ENCODE measurements at regions not wholly inside any gene's neighbourhood (a gene's known extent, or its start where the extent isn't known, plus 50 kb on each side); places are given as distances from the start of the nearest gene placed in this dataset.

- no peak for ATAC-seq
- H3K4me3 Mint-ChIP-seq: no peak overlapping the region
- no peaks in the 10 kb centered on the region for H3K9me3 Mint-ChIP-seq
- no peak overlapping the region for H3K27ac Mint-ChIP-seq
- no peaks in the 10 kb centered on the region for H3K27me3 Mint-ChIP-seq
- H3K36me3 Mint-ChIP-seq: no peaks in the 10 kb centered on the region
- H3K4me1 Mint-ChIP-seq: no peaks in the 10 kb centered on the region
Observed at GRCh38 chr1:218064426-218064825, 220.7 kb upstream of the RRP15 start.

DNA sequence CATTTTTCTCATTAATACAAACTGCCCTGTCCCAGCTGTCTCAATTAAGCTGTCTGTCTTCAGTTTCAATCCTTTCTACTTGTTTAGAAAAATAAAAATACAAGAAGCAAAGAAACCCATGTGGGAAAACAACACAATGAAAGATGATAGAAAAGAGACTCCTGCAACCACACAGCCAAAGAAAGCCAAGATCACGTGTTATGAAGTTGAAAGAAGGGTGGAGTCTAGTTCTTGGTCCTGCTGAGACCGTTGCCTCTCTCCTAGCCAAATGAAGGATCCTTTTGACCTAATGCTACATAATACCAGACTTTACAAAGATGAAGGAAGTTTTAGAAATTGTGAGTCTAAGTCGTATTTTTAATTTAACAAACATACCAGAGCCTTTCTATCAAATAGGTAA is 218.8 kb upstream of the RRP15 start:
- Mint-ChIP-seq H3K27me3 (no peaks in the 10 kb centered on the region), H3K4me1 (no peaks in the 10 kb centered on the region), H3K4me3 (no peak overlapping the region), H3K27ac (no peak overlapping the region), H3K9me3 (no peaks in the 10 kb centered on the region), H3K36me3 (no peaks in the 10 kb centered on the region)
- no peak for ATAC-seq

GRCh38 chr1:218068241-218068640 is 216.9 kb upstream of the RRP15 start:
- H3K4me1 Mint-ChIP-seq: no peaks in the 10 kb centered on the region
- no peak overlapping the region for H3K4me3 Mint-ChIP-seq
- no peak overlapping the region for H3K27ac Mint-ChIP-seq
- H3K27me3 Mint-ChIP-seq: no peaks in the 10 kb centered on the region
- no peak for ATAC-seq
- no peaks in the 10 kb centered on the region for H3K36me3 Mint-ChIP-seq
- H3K9me3 Mint-ChIP-seq: no peaks in the 10 kb centered on the region

DNA sequence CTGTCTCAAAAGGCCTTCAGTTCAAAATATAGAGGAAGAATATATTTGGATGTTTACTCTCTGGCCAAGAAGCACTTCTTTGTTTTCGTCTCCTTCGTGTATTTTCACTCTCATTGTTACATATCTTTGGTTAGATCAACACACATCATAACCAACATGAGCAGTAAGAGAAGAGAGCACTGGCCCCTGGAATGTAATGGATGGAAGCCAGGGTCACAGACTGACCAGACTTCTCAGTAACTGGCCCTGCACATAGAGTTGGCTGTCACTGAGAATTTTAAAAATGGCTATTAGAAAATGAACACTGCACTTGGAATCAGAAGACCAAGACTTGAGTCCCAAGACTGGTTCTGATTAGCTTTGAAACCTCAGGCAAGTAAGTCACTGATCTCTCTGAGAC is 215.9 kb upstream of the RRP15 start:
- H3K27me3 Mint-ChIP-seq: no peaks in the 10 kb centered on the region
- no peak overlapping the region for H3K4me3 Mint-ChIP-seq
- ATAC-seq: no peak
- no peaks in the 10 kb centered on the region for H3K4me1 Mint-ChIP-seq
- no peak overlapping the region for H3K27ac Mint-ChIP-seq
- no peaks in the 10 kb centered on the region for H3K9me3 Mint-ChIP-seq
- no peaks in the 10 kb centered on the region for H3K36me3 Mint-ChIP-seq

GRCh38 chr1:218073062-218073461 is 212.0 kb upstream of the RRP15 start:
- Mint-ChIP-seq H3K4me1 (no peaks in the 10 kb centered on the region), H3K27me3 (no peaks in the 10 kb centered on the region), H3K9me3 (peaks cover 4% of the 10 kb centered on the region), H3K4me3 (no peak overlapping the region), H3K27ac (no peak overlapping the region), H3K36me3 (no peaks in the 10 kb centered on the region)
- ATAC-seq: no peak

GRCh38 chr1:218078916-218079315 is 206.2 kb upstream of the RRP15 start:
- H3K36me3 Mint-ChIP-seq: no peaks in the 10 kb centered on the region
- no peaks in the 10 kb centered on the region for H3K27me3 Mint-ChIP-seq
- H3K4me1 Mint-ChIP-seq: no peaks in the 10 kb centered on the region
- no peak for ATAC-seq
- no peak overlapping the region for H3K4me3 Mint-ChIP-seq
- H3K9me3 Mint-ChIP-seq: peaks cover 4% of the 10 kb centered on the region
- H3K27ac Mint-ChIP-seq: no peak overlapping the region

GRCh38 chr1:218079347-218079746 is 205.7 kb upstream of the RRP15 start:
- H3K4me3 Mint-ChIP-seq: no peak overlapping the region
- ATAC-seq: no peak
- no peaks in the 10 kb centered on the region for H3K27me3 Mint-ChIP-seq
- no peaks in the 10 kb centered on the region for H3K4me1 Mint-ChIP-seq
- no peak overlapping the region for H3K27ac Mint-ChIP-seq
- no peaks in the 10 kb centered on the region for H3K36me3 Mint-ChIP-seq
- H3K9me3 Mint-ChIP-seq: peaks cover 4% of the 10 kb centered on the region

DNA sequence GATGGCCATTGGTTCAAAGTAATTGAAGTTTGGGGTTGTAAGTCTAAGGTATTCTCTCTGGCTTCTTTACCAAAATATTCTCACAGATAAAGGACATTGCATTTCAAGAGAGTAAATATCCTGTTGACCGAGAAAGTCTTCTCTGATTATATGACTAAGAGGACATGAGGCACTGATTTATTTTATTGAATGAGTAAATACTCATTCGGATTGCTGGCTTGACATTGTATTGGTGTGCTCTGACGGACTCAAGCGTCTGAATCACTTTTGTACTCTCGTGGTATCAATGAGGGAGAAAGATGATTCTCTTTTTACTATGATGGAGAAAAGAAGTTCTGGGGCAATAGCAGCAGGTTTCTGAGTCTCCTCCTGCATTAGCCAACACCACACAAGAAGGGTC is 205.3 kb upstream of the RRP15 start:
- Mint-ChIP-seq H3K4me1 (no peaks in the 10 kb centered on the region), H3K9me3 (peaks cover 4% of the 10 kb centered on the region), H3K27ac (no peak overlapping the region), H3K27me3 (no peaks in the 10 kb centered on the region), H3K4me3 (no peak overlapping the region), H3K36me3 (no peaks in the 10 kb centered on the region)
- no peak for ATAC-seq

GRCh38 chr1:218080863-218081262 is 204.2 kb upstream of the RRP15 start:
- Mint-ChIP-seq H3K27ac (no peak overlapping the region), H3K4me1 (no peaks in the 10 kb centered on the region), H3K27me3 (no peaks in the 10 kb centered on the region), H3K36me3 (no peaks in the 10 kb centered on the region), H3K9me3 (peaks cover under 1% of the 10 kb centered on the region), H3K4me3 (no peak overlapping the region)
- no peak for ATAC-seq

GRCh38 chr1:218081358-218081757 is 203.7 kb upstream of the RRP15 start:
- H3K27me3 Mint-ChIP-seq: no peaks in the 10 kb centered on the region
- H3K27ac Mint-ChIP-seq: no peak overlapping the region
- H3K9me3 Mint-ChIP-seq: no peaks in the 10 kb centered on the region
- no peak for ATAC-seq
- no peaks in the 10 kb centered on the region for H3K4me1 Mint-ChIP-seq
- no peak overlapping the region for H3K4me3 Mint-ChIP-seq
- H3K36me3 Mint-ChIP-seq: no peaks in the 10 kb centered on the region

DNA sequence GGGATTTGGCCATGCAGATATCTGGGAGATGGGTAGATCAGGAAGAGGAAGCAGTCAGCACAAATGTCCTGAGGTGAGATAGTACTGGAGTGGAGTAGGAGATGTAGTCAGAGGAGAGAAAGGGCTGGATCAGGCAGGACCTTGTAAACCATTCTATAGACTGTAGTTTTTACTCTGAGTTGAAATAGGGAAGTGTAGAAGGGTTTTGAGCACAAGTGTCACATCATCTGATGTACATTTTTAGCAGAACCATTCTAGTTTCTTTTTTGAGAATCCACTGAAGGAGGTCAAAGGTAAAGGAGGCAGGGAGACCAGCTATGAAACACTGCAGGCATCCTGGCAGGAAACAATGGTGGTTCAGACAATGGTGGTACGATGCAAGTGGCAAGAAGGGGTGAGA is 194.6 kb upstream of the RRP15 start:
- Mint-ChIP-seq H3K4me3 (no peak overlapping the region), H3K9me3 (no peaks in the 10 kb centered on the region), H3K4me1 (no peaks in the 10 kb centered on the region), H3K27me3 (no peaks in the 10 kb centered on the region), H3K27ac (no peak overlapping the region), H3K36me3 (no peaks in the 10 kb centered on the region)
- no peak for ATAC-seq

- H3K27me3 Mint-ChIP-seq: no peaks in the 10 kb centered on the region
- no peak overlapping the region for H3K4me3 Mint-ChIP-seq
- no peaks in the 10 kb centered on the region for H3K4me1 Mint-ChIP-seq
- peaks cover 6% of the 10 kb centered on the region for H3K9me3 Mint-ChIP-seq
- ATAC-seq: no peak
- no peak overlapping the region for H3K27ac Mint-ChIP-seq
- no peaks in the 10 kb centered on the region for H3K36me3 Mint-ChIP-seq
Observed at GRCh38 chr1:218101409-218101808, 183.7 kb upstream of the RRP15 start.

GRCh38 chr1:218108034-218108433 is 177.1 kb upstream of the RRP15 start:
- ATAC-seq: no peak
- no peaks in the 10 kb centered on the region for H3K4me1 Mint-ChIP-seq
- H3K4me3 Mint-ChIP-seq: no peak overlapping the region
- H3K27me3 Mint-ChIP-seq: no peaks in the 10 kb centered on the region
- H3K27ac Mint-ChIP-seq: no peak overlapping the region
- H3K36me3 Mint-ChIP-seq: no peaks in the 10 kb centered on the region
- no peaks in the 10 kb centered on the region for H3K9me3 Mint-ChIP-seq

- Mint-ChIP-seq H3K36me3 (no peaks in the 10 kb centered on the region), H3K9me3 (peaks cover 12% of the 10 kb centered on the region), H3K4me3 (no peak overlapping the region), H3K27me3 (no peaks in the 10 kb centered on the region), H3K27ac (no peak overlapping the region), H3K4me1 (no peaks in the 10 kb centered on the region)
- ATAC-seq: no peak
Observed at GRCh38 chr1:218112862-218113261, 172.2 kb upstream of the RRP15 start.

DNA sequence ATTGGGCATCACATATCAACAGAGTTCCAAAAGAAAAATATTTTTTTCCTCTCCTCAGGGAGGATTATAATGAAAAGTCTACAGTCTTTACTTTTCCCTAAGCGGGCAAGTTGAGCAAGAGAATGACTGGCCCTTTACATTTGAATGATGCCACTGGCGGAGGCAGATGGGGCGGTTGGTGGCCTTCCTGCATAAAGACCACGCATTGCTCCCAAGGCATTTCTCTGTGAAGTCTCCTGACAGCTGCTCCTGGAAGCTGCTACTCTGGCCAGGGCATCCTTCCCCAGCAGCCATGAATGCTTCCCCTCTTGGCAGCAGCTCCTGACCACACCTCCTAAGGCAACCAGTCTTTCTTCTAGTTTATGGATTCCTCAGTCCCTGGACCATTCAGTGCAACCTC is 161.1 kb upstream of the RRP15 start:
- no peaks in the 10 kb centered on the region for H3K27me3 Mint-ChIP-seq
- H3K4me3 Mint-ChIP-seq: no peak overlapping the region
- no peaks in the 10 kb centered on the region for H3K9me3 Mint-ChIP-seq
- ATAC-seq: no peak
- no peak overlapping the region for H3K27ac Mint-ChIP-seq
- H3K4me1 Mint-ChIP-seq: no peaks in the 10 kb centered on the region
- no peaks in the 10 kb centered on the region for H3K36me3 Mint-ChIP-seq

- H3K4me1 Mint-ChIP-seq: no peaks in the 10 kb centered on the region
- no peak for ATAC-seq
- no peak overlapping the region for H3K27ac Mint-ChIP-seq
- peaks cover 10% of the 10 kb centered on the region for H3K9me3 Mint-ChIP-seq
- no peaks in the 10 kb centered on the region for H3K36me3 Mint-ChIP-seq
- H3K4me3 Mint-ChIP-seq: no peak overlapping the region
- no peaks in the 10 kb centered on the region for H3K27me3 Mint-ChIP-seq
Observed at GRCh38 chr1:218135371-218135770, 149.7 kb upstream of the RRP15 start.

GRCh38 chr1:218139761-218140160 is 145.3 kb upstream of the RRP15 start:
- Mint-ChIP-seq H3K9me3 (peaks cover 8% of the 10 kb centered on the region), H3K4me1 (no peaks in the 10 kb centered on the region), H3K36me3 (no peaks in the 10 kb centered on the region), H3K27me3 (no peaks in the 10 kb centered on the region), H3K4me3 (no peak overlapping the region), H3K27ac (no peak overlapping the region)
- ATAC-seq: no peak
